ENCODE measurements at regions not wholly inside any gene's neighbourhood (a gene's known extent, or its start where the extent isn't known, plus 50 kb on each side); places are given as distances from the start of the nearest gene placed in this dataset.

DNA sequence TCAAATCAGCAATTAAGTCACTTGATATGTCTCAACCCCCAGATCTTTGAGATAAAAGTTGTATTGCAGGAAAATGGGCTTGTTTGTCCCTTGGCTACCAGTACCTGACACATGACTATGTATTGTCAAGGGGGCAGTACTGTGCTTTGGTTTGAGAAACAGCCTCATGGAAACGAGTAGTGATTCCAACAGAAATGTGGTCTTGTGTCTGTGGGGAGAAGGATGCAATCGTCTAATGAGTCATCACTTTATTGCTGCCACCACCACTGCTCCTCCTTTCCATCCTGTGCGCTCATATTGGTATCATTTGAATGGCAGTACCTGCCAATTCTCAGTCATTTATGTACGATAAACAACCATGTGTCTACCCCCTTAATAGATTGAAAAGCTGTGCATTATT, 72.8 kb upstream of the ARHGAP5 start:
- Histone ChIP-seq H2AFZ (ENCODE audit: low read length) (no peak overlapping the region), H3K9me3 (ENCODE audit: insufficient read depth in 2 of 2, low read depth in 1 of 2, low read length in 1 of 2) (no peaks in the 10 kb centered on the region), H3K79me2 (ENCODE audit: control insufficient read depth in 1 of 2, insufficient read depth in 2 of 2, low read length in 2 of 2) (no peaks in the 10 kb centered on the region), H3K27me3 (replicated peaks in 1 of 4; ENCODE audit: control insufficient read depth in 3 of 4, extremely low read depth in 1 of 4, insufficient read depth in 3 of 4, low read length in 3 of 4) (no peaks in the 10 kb centered on the region), H3K27ac (ENCODE audit: low read depth, low read length) (no peak overlapping the region), H3K36me3 (ENCODE audit: control insufficient read depth in 2 of 4, insufficient read depth in 4 of 4, low read length in 3 of 4) (no peaks in the 10 kb centered on the region), H3K14ac (ENCODE audit: insufficient read length) (no peak overlapping the region), H2BK5ac (ENCODE audit: low read depth, low read length) (no peak overlapping the region), H3K23me2 (ENCODE audit: low read depth, low read length) (no peaks in the 10 kb centered on the region; the same call in 1 of the 2 replicates), H3K79me1 (ENCODE audit: low read depth, low read length) (no peaks in the 10 kb centered on the region), H3K23ac (ENCODE audit: insufficient read length) (no peak overlapping the region), H3K56ac (replicated peaks; ENCODE audit: insufficient read length, low read depth, low read length) (no peak overlapping the region), H3K4me1 (replicated peaks in 1 of 4; ENCODE audit: control insufficient read depth in 3 of 4, insufficient read depth in 4 of 4, low read length in 3 of 4) (peaks cover 0 to 8% (median 1%) of the 10 kb centered on the region in 4 experiments; a peak in 1 of 7 replicates), H4K5ac (ENCODE audit: insufficient read length, low read depth, low read length) (no peak overlapping the region), H4K91ac (replicated peaks; ENCODE audit: insufficient read length, low read length) (no peak overlapping the region), H4K20me1 (replicated peaks in 1 of 2; ENCODE audit: control insufficient read depth in 1 of 2, insufficient read depth in 2 of 2, low read length in 2 of 2) (no peaks in the 10 kb centered on the region), H2BK15ac (ENCODE audit: low read length) (no peak overlapping the region), H4K8ac (ENCODE audit: extremely low read depth, insufficient read depth, low read length) (no peak overlapping the region), H3K4me2 (ENCODE audit: insufficient read depth in 1 of 2, low read depth in 2 of 2, low read length in 2 of 2) (no peak overlapping the region), H3K18ac (ENCODE audit: extremely low read depth, low read length) (no peak overlapping the region), H3K4ac (replicated peaks; ENCODE audit: insufficient read length, low read depth, low read length) (no peak overlapping the region), H2BK20ac (ENCODE audit: low read length) (no peak overlapping the region), H2BK12ac (ENCODE audit: low read depth, low read length) (no peak overlapping the region), H2BK120ac (replicated peaks; ENCODE audit: low read depth, low read length) (no peak overlapping the region), H3K9ac (replicated peaks in 1 of 4; ENCODE audit: extremely low read depth in 1 of 4, low read depth in 3 of 4, low read length in 3 of 4) (no peak overlapping the region), H3K4me3 (ENCODE audit: extremely low read depth in 1 of 4, insufficient read depth in 2 of 4, low read depth in 3 of 4, low read length in 4 of 4) (no peak overlapping the region), H2AK5ac (ENCODE audit: low read depth, low read length) (no peak overlapping the region)
- FAIRE-seq (no peak), DNase-seq (ENCODE audit: low read depth in 1 of 2, low spot score in 2 of 2) (no peak)
- ChIA-PET CTCF (ENCODE audit: partially characterized antibody) (interaction anchor here (0.6 to 0.7 kb wide), 2 partner anchors 13 to 77 kb away, joined by 3 to 4 read pairs; no protein-coding TSS in a partner anchor), POLR2A (ENCODE audit: partially characterized antibody) (no interaction called here)
- 78% methylated on average over 4 of the region's 4 CpGs; no CpG with 5 or more reads in 1 of the 2 experiments for WGBS, 2 experiments (ENCODE audit: extremely low coverage in 1 of 2, insufficient coverage in 1 of 2, insufficient read length in 1 of 2, insufficient replicate concordance in 2 of 2, low coverage in 1 of 2, low lambda C conversion rate in 2 of 2, missing lambda C conversion rate in 1 of 2)
- TF ChIP-seq KDM1A (IDR thresholded peaks at IDR 0.05; ENCODE audit: borderline replicate concordance, low read length) (no peak), RBBP5 (IDR thresholded peaks at IDR 0.05; ENCODE audit: borderline replicate concordance, low read depth, low read length) (no peak), EGR1 (IDR thresholded peaks at IDR 0.05; ENCODE audit: borderline replicate concordance, low read depth, low read length) (no peak), BACH1 (IDR thresholded peaks at IDR 0.05; ENCODE audit: low read length) (no peak), ASH2L (IDR thresholded peaks at IDR 0.05; ENCODE audit: low read length) (no peak), SP2 (IDR thresholded peaks at IDR 0.05; ENCODE audit: low read length) (no peak), BCL11A (IDR thresholded peaks at IDR 0.05; ENCODE audit: low read depth in 2 of 2, low read length in 2 of 2) (no peak), PHF8 (conservative IDR thresholded peaks at IDR 0.05; ENCODE audit: low read depth, low read length) (no peak)

All from H1 (cell line).